KBM-7 (cell line): ENCODE measurements at regions not wholly inside any gene's neighbourhood (a gene's known extent, or its start where the extent isn't known, plus 50 kb on each side); places are given as distances from the start of the nearest gene placed in this dataset.

ENCODE experiments used
- DNase-seq: peaks from one replicate; pipeline ENCODE4 v3.0.0-alpha.2; 2015
- in situ Hi-C: fragments of 300-500 bp; cut with MboI; formaldehyde crosslinking; loops from 2 replicates; pipeline ENCODE4 v1.14.3; 2020; ENCODE audit warnings: low sequenced_read_pairs, low pct_unique_long_range_greater_than_20kb, mixed read lengths

GRCh38 chr6:138682704-138683527 is 90.7 kb upstream of the CCDC28A start:
- in situ Hi-C loops = no loop called here
- DNase-seq = no peak

- DNase-seq = no peak
- in situ Hi-C loops = no loop called here
Measured at GRCh38 chr6:138685257-138685656, 88.3 kb upstream of the CCDC28A start.

DNA sequence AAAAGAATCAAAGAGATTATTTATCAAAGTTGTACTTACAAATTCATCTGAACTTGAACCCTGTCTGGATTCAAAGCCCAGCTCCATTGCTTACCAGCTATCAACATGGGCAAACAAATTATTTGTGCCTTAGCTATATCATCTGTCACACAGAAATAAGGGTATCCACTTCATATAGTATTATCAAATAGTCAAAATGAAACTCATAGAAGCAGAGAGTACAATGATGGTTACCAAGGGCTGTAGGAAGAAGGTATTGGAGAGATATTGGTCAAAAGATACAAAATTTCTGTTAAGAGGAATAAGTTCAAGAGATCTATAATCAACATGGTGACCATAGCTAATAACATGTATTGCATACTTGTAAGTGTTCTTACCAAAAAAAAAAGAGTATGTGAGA is 87.8 kb upstream of the CCDC28A start:
- no peak for DNase-seq
- in situ Hi-C loops = no loop called here

DNA sequence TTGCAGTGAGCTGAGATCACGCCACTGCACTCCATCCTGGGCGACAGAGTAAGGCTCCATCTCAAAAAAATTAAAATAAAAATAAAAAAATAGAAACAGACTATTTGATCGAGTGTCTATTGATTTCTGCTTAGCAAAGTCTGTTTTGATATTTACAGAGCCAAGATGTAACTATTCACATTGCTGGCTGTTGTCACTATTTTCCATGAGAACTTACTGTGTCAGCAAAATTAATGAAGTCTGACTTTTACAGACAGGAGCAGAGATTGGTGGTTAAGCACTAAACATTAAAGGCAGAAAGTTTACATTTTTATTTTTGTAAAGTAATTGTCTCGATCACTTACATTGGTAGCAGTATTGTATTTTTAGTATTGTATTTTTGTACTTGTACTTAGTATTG is 85.0 kb upstream of the CCDC28A start:
- in situ Hi-C loops = no loop called here
- no peak for DNase-seq

DNA sequence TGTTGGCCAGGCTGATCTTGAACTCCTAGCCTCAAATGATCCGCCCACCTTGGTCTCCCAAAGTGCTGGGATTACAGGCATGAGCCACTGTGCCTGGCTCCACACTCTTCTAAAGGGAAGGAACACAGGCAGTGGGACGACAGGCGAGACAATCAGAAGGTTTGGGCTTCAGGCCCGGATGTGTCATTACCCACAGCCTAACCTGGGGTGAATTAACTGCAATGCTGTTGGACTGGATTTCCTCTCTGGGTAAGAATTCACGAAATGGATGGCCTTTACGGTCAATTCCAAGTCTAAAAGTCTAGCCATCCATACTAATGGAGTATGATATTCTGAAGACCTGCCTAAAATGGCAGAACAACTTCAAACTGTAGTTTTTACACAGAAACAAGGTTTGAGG is 83.7 kb upstream of the CCDC28A start:
- in situ Hi-C loops = no loop called here
- DNase-seq = no peak

DNA sequence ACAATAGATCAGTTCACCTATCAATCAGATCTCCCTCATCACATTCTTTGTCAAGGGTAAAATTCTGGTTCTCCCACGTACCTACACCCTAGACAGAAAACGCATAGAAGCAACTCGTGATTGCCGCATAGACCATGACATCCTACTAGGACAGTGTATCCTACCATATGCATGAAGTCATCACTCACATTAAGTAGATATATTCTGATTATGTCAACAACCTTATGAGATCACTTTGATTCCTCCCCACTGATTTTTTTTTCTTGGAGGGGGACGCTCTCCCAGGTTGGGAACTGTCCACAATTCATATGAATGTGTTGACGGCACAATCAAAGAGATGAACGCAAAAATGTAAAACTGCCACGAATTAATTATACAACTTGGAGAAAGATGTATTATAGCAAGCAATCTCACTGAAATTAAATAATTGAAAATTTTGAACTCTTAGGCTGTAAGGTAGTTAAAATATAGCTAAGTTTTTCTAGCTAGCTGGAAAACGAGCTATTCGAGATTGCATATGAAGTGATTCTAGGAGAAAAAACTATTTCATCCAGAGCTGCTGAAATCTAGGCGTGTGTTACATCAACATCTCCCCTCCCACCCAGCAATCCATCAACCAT is 82.5 kb upstream of the CCDC28A start:
- in situ Hi-C loops = no loop called here
- DNase-seq = no peak

- in situ Hi-C loops = no loop called here
- DNase-seq = no peak
Measured at GRCh38 chr6:138691595-138692057, 81.9 kb upstream of the CCDC28A start.

DNA sequence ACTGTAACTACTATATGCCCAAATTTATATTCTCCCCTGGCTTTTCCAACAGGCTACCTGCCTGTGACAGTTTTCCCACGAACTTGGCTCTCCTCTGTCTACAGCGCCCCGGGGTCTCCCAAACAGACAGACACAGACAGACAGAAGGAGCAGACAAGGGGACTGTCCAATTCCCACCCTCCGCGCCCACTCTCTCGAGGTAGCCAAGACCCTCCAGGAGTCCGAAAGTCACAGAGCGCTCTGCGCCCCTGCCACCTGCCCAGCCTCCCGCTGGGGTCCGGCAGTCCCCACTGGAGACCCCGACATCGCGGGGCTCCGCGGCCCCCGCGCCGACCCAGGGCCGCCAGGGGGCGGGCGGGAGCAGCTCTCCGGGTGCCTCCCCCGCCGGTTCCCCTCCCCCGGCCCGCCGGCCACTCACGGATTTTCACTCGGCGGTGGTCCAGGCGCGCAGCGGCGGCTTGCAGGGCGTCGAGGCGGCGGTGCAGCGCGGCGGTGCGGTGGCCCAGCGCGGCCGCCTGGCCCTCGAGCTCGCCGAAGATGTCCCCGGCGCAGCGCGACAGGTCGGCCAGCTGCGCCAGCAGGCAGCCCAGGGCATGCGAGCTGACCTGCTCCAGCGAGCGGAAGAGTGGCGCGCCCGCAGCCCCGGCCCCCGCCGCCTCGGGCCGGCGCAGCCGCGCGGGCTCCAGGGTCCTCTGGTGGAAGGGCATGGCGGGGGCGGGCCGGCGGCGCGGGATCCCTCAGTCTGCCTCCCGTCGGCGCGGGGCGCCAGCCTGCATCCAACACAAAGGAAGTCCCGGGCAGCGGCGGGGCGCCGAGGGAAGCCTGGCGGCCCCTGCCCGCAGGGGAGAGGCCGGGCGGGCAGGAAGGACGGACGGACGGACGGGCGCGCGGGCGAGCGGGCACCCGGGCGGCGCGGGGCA is 81.3 kb upstream of the CCDC28A start:
- in situ Hi-C loops = no loop called here
- peak; percentile 69 for DNase-seq

DNA sequence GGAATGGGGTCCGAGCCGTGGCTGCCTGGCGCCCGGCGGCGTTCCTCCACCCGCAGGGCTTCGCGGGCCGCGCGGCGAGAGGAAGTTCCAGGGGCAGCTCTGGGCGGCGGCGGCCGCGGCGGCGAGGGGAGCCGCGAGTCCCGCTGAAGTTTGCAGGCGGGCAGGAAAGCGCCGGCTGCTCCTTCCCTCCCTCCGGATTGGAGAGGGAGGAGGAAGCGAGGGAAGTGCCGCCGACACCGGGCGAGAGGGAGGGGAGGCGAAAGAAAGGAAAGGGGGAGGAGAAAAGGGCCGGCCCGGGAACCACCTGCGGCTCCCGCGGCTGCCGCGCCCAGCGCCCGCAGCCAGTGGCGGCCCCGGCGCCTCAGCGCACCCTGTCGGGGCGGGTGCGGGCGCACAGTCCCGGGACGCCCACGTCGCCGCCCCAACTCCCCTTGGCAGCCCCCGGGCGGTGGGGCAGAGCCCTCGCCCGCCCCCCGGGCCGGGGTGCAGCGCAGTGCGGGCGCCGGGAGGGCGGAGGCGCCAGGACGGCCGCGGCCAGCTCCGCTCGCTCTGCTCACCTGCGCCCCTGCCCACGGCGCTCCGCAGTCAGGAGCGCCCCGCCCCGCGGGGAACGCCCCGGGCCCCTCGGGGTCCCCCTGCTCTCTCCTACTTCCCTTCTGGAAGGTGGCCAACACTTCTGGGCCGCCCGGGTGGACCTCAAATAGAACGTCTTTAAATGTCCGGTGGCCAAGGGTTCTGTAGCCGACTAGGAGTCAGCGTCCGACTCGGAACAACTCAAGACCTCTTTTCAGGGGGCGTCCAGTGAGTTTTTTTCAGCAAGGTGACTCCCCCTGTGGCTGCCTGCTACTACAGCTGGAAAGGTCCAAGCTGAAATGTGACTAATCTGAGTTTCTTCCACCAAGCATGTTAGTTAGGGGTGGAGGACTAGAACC is 80.3 kb upstream of the CCDC28A start:
- peak; percentile 86 for DNase-seq
- in situ Hi-C loops = no loop called here

DNA sequence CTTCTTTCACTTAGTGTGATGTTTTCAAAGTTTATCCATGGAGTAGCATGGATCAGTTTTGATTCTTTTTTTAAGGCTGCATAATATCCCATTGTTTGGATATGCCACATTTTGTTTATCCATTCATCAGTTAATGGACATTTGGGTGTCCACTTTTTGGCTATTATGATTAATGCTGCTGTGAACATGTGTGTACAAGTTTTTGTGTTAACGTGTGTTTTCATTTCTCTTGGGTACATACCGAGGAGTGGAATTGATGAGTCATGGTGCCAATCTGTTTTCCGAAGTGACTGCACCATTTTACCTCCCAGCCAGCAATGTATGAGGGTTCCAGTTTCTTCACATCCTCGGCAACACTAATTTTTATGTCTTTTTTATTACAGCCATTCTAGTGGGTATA is 78.4 kb upstream of the CCDC28A start:
- in situ Hi-C loops = no loop called here
- no peak for DNase-seq

GRCh38 chr6:138714493-138714892 is 59.1 kb upstream of the CCDC28A start:
- in situ Hi-C loops = no loop called here
- no peak for DNase-seq

GRCh38 chr6:138716013-138716412 is 57.6 kb upstream of the CCDC28A start:
- no peak for DNase-seq
- in situ Hi-C loops = no loop called here

DNA sequence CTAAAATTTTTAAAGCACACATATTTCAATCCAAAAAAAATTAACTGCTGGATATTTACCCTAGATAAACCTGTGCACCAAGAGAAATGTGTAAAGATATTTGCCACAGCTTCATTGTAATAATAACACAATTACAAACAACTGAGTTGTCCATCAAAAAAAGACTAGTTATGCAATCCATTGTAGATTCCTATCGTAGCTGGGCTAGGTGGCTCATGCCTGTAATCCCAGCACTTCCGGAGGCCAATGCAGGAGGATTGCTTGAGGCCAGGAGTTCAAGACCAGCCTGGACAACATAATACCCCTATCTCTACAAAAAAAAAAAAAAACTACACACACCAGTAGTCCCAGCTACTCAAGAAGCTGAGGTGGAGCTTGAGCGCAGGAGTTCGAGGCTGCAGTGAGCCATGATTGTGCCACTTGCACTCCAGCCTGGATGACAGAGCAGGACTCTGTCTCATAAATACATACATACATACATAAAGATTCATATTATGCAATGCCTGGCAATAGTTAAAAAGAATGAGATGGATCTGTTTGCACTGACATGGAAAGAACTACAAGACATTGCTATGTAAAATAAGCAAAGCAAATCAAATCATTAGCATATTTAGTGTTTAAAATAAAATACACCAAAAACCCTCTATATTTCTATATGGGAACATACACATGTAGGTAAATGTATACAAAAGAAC is 56.5 kb upstream of the CCDC28A start:
- no peak for DNase-seq
- in situ Hi-C loops = no loop called here

GRCh38 chr6:138719011-138719635 is 54.4 kb upstream of the CCDC28A start:
- peak; percentile 33 for DNase-seq
- in situ Hi-C loops = no loop called here

- in situ Hi-C loops = no loop called here
- DNase-seq = peak; percentile 72
Measured at GRCh38 chr6:138719744-138720143, 53.8 kb upstream of the CCDC28A start.

DNA sequence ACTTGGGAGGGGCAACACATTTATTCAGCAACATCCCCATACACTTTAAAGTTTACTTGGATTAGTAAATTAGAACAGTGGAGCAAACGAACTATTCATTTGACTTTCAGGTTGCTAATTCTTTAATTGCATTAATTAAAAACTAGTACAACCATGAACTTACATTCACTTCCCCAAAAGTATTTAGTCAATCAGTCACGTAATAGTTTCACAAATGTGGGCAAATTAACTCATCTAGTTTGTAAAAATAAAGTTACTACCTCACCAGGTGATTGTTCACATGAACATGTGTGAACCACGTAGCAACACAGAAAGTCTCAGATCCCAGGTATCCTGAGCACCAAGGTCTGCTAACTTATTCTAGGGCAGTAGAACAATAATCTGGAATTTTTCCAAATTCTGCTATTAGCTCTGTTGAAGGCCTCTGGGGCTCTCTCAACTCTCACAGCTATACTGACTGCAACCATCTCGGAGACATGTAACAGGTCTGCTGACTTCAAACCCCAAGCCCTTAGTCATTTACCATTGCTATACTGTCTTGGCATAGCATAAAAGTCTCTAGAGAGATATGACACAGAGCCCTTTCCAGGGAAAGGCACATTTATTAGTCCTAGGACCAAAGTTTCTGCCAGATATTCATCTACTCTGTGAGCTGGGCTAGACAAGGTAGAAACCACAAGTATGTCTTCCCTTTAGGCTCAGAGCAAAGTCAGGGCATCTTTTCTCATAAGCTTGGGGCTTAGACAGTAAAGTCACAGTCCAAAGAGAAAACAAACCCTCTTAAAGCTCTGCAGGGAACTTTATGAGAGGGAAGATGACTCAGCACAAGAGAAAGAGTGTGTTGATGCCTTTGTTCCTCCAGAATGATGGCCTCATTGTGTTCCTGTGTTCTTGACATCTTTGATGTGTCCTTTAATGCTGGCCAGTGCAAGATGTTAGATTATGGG is 50.9 kb upstream of the CCDC28A start:
- peak; percentile 71 for DNase-seq
- in situ Hi-C loops = no loop called here
